SHP77 (cell line): ENCODE measurements at regions not wholly inside any gene's neighbourhood (a gene's known extent, or its start where the extent isn't known, plus 50 kb on each side); places are given as distances from the start of the nearest gene placed in this dataset.

Experiments used
- DNase-seq, 2 experiments: peaks; one replicate each; lab custom pipeline; 2025; lab: John Stamatoyannopoulos, UW

- DNase-seq = no peak
Measured at GRCh38 chr15:97804950-97805349, 155.6 kb upstream of the ARRDC4 start.

DNA sequence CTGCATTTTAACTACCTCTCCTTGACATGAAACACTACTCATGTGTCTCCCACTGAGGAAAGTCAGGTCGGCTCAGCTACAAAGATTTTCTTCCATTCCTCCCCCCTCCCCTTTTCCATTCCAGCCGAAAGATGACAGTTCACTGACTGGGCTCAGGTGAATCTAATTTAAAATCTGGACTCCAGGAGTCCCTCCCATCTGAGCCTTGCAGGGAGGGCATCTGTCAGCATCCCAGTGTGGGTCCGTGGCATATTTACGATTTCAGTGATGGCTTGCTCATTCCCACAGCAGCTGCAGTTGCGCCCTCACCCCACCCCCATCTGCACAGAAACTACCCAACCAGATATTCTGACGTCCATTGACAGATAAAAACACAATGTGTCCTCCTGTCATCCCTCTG, 153.7 kb upstream of the ARRDC4 start:
- no peak for DNase-seq

DNA sequence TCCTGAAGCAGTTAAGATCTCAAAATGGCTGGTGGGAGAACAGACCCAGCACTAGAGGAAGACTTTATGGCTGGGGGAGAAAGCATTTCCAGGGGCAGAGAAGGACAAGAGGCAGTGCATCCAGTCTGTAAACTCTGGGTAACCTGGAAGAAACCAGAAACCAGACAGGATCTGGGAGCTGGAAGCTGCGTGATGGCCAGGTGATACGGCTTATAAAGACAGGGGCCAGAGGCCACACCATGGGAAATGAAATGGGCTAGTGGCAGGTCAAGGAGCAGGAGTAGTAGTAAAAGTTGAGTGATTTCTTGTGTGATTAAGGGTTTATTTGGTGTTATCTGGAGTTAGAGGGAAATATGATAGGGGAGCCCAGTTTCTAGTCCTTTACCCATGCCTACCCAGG, 144.7 kb upstream of the ARRDC4 start:
- no peak for DNase-seq

DNA sequence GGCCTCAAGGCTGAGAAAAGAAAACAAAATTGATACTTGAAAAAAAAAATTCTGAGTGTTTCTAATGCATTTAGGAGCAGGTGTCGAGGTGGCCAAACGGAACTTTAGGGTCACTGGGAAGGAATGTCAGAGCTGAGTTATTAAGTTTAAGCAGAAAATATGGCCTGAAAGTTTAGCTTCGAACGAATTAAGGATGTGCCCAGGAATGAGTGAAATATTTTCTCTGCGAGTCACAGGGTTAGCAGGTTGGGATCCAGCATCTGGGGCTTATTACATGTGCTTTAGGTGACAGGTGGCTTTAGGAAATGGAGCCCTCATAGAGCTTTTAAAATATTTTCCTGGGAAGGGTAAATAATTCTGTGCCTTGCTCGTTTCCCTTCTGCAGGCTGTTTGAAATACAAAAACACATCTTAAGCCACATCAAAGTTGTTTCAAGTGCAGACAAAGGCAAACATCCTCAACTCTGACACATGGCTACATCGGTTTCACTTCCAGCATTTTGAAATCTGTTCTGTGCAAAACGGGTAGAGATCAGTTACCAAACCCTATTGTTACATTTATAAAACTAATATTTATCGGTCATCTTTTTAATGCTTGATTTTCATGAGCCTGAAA, 143.1 kb upstream of the ARRDC4 start:
- no peak for DNase-seq

DNA sequence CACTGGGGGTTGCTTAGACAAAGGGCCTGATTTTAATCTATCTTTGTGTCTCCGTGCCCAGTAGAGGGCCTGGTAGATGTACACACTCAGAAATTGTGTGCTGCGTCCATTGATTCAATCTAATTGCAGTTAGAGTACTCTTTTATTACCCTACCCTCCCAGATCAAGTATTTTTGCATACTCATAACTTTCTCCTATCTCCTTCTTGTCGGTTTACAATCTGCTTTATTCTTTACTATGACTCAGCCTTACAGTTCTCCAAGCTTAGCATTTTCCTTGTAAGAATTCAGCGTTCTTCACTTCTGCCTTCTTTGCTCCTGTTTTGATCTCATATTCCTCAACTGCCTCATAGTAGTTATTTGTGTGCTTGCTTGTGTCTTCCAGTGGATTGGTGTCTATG, 124.5 kb upstream of the ARRDC4 start:
- no peak for DNase-seq

- no peak for DNase-seq
Measured at GRCh38 chr15:97837896-97838295, 122.6 kb upstream of the ARRDC4 start.

GRCh38 chr15:97838606-97839210, 121.8 kb upstream of the ARRDC4 start:
- DNase-seq = no peak

- DNase-seq = no peak
Measured at GRCh38 chr15:97840501-97840900, 120.0 kb upstream of the ARRDC4 start.

- DNase-seq = no peak
Measured at GRCh38 chr15:97841558-97841957, 118.9 kb upstream of the ARRDC4 start.

GRCh38 chr15:97849183-97849582, 111.3 kb upstream of the ARRDC4 start:
- DNase-seq = no peak

- no peak for DNase-seq
Measured at GRCh38 chr15:97858296-97858695, 102.2 kb upstream of the ARRDC4 start.

DNA sequence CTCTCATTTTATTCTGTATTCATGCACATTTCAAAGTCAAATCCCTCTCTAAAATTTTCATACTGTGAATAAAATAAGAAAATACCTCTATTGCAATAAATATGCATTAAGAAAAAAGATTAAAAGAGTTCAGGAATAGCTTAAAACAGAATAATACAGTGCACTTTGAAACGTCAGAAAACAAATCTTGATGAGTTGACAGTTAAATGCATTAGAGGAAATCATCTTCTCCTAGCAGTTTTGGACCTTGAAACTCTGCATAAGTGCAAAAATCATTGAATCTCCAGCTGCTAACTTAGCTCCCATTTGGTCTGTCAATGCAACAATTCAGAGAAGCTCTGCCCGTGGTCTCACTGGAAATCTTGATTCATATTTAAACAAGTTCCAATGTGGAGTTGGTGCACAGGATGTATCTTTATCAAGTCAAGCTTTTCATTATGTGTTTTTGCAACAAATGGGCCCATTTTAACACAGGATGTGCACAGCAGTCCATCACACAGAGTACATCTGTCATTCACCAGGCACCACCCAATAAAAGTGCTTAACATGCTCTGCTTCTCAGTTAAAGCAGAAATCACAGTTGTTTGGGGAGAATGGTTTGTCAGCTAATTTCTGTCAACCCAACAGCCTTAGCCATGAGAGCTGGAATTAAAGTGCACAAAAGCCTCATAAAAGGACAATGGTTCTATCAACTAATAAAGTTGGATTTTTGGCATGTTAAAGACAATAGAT, 98.8 kb upstream of the ARRDC4 start:
- no peak for DNase-seq

DNA sequence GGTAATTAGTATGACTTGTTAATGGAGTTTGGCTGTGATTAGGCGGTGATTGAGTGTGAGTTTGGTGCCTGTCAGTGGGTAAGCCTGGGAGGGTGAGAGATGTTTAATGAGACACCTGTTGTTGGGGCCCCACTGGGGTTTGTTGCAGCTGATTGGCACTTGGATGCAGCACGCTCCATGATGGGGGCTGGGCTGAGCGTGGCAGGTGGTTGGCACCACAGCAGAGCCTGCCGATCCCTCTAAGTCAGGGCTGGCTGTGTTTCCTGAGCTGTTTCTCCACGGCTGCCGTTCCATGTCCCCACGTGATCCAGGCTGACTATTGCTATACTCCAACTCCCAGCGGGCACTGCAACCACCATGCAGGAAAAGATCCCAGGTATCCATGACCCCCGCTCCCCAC, 93.5 kb upstream of the ARRDC4 start:
- no peak for DNase-seq

GRCh38 chr15:97867870-97868269, 92.6 kb upstream of the ARRDC4 start:
- no peak for DNase-seq

DNA sequence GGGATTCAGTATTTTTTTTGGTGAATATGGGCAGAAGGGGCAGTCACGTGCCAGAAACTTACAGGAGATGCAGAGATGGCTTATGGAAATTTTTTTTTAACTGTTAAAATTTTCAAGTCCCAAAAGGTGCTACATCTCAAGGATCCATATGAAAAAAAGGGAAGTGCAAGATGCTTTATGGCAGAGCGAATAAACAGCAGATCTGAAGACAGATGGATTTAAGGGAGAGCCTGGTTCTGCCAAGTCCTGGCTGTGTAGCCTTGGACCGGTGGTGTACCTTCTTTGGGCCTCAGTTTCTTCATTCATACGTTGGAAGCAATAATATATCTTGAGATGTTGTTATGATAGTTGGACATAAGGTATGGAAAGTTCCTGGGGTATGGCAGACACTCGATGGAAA, 91.5 kb upstream of the ARRDC4 start:
- DNase-seq = no peak

- DNase-seq = no peak
Measured at GRCh38 chr15:97870771-97871170, 89.7 kb upstream of the ARRDC4 start.

DNA sequence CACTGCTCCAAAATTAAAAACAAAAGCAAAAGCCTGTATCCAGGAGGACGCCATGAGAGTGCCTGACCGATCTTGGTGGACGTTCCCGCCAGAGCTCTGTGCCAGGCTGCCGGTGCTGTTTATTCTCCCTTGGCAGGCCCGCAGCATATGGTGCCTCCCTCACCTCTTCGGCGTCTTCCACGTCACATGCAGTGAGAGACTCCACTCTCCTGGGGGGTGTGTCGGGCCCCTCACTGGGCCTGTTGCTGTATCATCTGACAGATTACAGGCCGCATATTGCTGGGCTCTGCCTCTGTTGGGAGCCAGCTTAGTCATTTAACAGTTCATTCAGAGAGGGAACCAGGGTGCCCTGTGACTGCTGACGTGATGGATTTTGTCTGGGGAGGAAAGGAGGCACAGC, 86.4 kb upstream of the ARRDC4 start:
- DNase-seq = no peak

GRCh38 chr15:97875025-97875512, 85.4 kb upstream of the ARRDC4 start:
- DNase-seq = no peak

DNA sequence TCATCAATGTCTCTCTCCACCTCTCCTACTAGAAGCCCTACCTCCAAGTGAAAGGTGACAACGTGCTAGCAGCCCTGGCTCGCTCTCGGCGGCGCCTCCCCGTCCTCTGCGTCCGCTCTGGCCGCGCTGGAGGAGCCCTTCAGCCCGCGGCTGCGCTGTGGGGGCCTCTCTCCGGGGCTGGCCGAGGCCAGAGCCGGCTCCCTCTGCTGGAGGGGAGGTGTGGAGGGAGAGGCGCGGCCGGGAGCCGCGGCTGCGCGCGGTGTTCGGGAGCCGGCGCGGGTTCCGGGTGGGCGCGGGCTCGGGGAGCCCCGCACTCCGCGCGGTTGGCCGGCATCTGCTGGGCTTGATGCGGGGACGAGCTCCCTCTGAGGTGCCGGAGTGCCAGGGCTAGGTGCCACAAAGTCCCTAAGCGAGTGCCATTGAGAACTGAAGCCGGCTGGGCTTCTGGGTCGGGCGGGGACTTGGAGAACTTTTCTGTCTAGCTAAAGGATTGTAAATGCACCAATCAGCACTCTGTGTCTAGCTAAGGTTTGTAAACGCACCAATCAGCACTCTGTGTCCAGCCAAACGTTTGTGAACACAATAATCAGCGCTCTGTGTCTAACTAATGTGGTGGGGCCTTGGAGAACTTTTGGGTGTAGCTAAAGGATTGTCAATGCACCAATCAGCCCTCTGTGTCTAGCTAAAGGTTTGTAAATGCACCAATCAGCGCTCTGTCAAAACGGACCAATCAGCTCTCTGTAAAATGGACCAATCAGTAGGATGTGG, 84.8 kb upstream of the ARRDC4 start:
- DNase-seq = no peak

DNA sequence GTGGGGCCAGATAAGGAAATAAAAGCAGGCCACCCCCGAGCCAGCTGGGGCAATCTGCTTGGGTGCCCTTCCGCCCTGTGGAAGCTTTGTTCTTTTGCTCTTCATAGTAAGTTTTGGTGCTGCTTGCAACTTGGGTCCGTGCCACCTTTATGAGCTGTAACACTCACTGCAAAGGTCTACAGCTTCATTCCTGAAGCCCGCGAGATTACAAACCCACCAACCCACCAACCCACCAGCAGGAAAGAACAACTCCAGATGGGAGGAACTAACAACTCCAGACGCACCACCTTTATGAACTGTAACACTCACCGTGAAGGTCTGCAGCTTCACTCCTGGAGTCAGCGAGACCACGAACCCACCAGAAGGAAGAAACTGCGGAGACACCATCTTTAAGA, 84.2 kb upstream of the ARRDC4 start:
- DNase-seq = no peak

GRCh38 chr15:97881346-97881965, 79.0 kb upstream of the ARRDC4 start:
- no peak for DNase-seq

DNA sequence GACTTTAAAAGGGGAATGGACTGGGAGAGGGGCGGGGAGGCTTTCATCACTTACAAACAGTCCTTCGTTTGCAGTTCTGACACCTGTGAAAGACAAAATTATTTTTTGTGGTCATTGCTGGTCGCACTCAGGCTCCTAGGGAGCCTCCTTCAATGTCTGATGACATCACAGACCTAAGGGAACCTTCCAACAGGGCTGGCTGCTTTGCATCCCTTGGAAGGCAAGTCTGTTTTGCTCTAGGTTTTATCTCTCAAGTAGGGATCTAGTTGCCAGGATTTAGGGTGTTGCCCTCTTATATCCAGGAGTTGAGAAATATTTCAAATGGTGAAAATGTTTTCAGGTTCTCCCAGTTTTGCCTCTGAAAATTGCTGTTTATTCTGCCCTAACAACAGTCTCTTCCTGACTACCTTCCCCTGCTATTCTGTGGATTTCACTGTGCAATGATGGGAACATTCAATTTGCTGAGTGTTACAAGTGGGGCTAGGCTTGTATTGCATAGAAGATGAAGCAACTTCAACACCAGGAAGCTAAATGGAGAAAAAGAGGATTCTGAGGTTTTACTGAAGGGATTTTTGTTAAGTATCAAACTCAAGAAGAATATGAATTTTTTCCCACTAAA, 75.9 kb upstream of the ARRDC4 start:
- no peak for DNase-seq
